HepG2 (cell line): ENCODE measurements at regions not wholly inside any gene's neighbourhood (a gene's known extent, or its start where the extent isn't known, plus 50 kb on each side); places are given as distances from the start of the nearest gene placed in this dataset.

Source experiments
- EZH2 ChIP-seq: conservative IDR thresholded peaks from 2 replicates; pipeline ENCODE4 v1.6.1; 2012; ENCODE audit warnings: mild to moderate bottlenecking, low read depth, low read length, moderate library complexity
- KDM1A ChIP-seq: IDR thresholded peaks from 2 replicates; pipeline ENCODE4 v1.6.1; 2016; ENCODE audit warnings: missing compliant biosample characterization
- TAF1 ChIP-seq: sonication (generic); formaldehyde crosslinking; IDR thresholded peaks from 2 replicates; pipeline ENCODE4 v1.4.0; 2020; ENCODE audit warnings: missing genetic modification reagents
- ZNF34 ChIP-seq: sonication (generic); formaldehyde crosslinking; IDR thresholded peaks from 2 replicates; pipeline ENCODE4 v1.4.0; 2020; ENCODE audit warnings: mild to moderate bottlenecking, missing genetic modification reagents, borderline replicate concordance
- ZNF484 ChIP-seq: sonication (generic); formaldehyde crosslinking; IDR thresholded peaks from 2 replicates; pipeline ENCODE4 v1.5.1; 2020; ENCODE audit warnings: mild to moderate bottlenecking, low read depth, missing genetic modification reagents, borderline replicate concordance
- ZNF747 ChIP-seq: sonication (generic); formaldehyde crosslinking; IDR thresholded peaks from 2 replicates; pipeline ENCODE4 v1.8.1; 2023; ENCODE audit warnings: missing genetic modification reagents, mild to moderate bottlenecking, borderline replicate concordance
- TF ChIP-seq, protein P1 (sequence below): sonication (generic); formaldehyde crosslinking; IDR thresholded peaks from one replicate; pipeline ENCODE4 v1.5.1; 2020; ENCODE audit warnings: mild to moderate bottlenecking, missing genetic modification reagents; ENCODE audit errors: not compliant biosample characterization
- TF ChIP-seq, protein P2 (sequence below): sonication (generic); formaldehyde crosslinking; IDR thresholded peaks from 2 replicates; pipeline ENCODE4 v1.5.0; 2020; ENCODE audit warnings: mild to moderate bottlenecking, missing genetic modification reagents, moderate library complexity

- TF ChIP-seq EZH2: no peak
- TF ChIP-seq, protein P1, sequence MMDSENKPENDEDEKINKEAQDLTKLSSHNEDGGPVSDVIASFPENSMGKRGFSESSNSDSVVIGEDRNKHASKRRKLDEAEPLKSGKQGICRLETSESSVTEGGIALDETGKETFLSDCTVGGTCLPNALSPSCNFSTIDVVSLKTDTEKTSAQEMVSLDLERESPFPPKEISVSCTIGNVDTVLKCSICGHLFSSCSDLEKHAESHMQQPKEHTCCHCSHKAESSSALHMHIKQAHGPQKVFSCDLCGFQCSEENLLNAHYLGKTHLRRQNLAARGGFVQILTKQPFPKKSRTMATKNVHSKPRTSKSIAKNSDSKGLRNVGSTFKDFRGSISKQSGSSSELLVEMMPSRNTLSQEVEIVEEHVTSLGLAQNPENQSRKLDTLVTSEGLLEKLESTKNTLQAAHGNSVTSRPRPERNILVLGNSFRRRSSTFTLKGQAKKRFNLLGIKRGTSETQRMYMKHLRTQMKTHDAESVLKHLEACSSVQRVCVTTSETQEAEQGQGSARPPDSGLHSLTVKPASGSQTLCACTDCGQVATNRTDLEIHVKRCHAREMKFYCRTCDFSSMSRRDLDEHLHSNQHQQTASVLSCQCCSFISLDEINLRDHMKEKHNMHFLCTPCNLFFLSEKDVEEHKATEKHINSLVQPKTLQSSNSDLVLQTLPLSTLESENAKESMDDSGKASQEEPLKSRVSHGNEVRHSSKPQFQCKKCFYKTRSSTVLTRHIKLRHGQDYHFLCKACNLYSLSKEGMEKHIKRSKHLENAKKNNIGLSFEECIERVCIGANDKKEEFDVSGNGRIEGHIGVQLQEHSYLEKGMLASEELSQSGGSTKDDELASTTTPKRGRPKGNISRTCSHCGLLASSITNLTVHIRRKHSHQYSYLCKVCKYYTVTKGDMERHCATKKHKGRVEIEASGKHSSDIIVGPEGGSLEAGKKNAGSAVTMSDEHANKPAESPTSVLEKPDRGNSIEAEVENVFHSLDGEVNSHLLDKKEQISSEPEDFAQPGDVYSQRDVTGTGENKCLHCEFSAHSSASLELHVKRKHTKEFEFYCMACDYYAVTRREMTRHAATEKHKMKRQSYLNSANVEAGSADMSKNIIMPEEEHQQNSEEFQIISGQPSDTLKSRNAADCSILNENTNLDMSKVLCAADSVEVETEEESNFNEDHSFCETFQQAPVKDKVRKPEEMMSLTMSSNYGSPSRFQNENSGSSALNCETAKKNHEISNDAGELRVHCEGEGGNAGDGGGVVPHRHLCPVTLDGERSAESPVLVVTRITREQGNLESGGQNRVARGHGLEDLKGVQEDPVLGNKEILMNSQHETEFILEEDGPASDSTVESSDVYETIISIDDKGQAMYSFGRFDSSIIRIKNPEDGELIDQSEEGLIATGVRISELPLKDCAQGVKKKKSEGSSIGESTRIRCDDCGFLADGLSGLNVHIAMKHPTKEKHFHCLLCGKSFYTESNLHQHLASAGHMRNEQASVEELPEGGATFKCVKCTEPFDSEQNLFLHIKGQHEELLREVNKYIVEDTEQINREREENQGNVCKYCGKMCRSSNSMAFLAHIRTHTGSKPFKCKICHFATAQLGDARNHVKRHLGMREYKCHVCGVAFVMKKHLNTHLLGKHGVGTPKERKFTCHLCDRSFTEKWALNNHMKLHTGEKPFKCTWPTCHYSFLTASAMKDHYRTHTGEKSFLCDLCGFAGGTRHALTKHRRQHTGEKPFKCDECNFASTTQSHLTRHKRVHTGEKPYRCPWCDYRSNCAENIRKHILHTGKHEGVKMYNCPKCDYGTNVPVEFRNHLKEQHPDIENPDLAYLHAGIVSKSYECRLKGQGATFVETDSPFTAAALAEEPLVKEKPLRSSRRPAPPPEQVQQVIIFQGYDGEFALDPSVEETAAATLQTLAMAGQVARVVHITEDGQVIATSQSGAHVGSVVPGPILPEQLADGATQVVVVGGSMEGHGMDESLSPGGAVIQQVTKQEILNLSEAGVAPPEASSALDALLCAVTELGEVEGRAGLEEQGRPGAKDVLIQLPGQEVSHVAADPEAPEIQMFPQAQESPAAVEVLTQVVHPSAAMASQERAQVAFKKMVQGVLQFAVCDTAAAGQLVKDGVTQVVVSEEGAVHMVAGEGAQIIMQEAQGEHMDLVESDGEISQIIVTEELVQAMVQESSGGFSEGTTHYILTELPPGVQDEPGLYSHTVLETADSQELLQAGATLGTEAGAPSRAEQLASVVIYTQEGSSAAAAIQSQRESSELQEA (CRISPR knock-in tag): no peak
- no peak for TF ChIP-seq TAF1
- no peak for TF ChIP-seq ZNF34 (CRISPR knock-in tag)
- TF ChIP-seq ZNF484: no peak
- TF ChIP-seq ZNF747 (CRISPR knock-in tag): no peak
- TF ChIP-seq, protein P2, sequence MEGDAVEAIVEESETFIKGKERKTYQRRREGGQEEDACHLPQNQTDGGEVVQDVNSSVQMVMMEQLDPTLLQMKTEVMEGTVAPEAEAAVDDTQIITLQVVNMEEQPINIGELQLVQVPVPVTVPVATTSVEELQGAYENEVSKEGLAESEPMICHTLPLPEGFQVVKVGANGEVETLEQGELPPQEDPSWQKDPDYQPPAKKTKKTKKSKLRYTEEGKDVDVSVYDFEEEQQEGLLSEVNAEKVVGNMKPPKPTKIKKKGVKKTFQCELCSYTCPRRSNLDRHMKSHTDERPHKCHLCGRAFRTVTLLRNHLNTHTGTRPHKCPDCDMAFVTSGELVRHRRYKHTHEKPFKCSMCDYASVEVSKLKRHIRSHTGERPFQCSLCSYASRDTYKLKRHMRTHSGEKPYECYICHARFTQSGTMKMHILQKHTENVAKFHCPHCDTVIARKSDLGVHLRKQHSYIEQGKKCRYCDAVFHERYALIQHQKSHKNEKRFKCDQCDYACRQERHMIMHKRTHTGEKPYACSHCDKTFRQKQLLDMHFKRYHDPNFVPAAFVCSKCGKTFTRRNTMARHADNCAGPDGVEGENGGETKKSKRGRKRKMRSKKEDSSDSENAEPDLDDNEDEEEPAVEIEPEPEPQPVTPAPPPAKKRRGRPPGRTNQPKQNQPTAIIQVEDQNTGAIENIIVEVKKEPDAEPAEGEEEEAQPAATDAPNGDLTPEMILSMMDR: no peak
- no peak for TF ChIP-seq KDM1A
Measured at GRCh38 chr1:193348769-193349535, 162.5 kb upstream of the B3GALT2 start.
